ENCODE measurements at regions not wholly inside any gene's neighbourhood (a gene's known extent, or its start where the extent isn't known, plus 50 kb on each side); places are given as distances from the start of the nearest gene placed in this dataset.

DNA sequence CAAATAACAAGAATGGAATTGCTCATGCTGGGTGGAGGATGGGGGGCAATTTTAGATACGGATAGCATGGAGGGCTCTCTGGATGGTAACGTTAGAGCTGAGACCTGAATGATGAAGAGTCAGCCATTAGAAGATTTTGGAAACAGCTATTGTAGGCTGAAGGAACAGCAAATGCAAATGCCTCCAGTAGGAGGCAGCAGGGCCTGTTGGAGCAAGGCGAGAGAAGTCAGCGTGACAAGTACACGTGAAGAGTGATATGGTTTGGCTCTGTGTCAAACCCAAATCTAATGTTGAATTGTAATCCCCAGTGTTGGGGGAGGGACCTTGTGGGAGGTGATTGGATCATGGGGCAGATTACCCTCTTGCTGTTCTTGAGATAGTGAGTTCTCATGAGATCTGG lies 59.3 kb upstream of the SOD3 start:
- Histone ChIP-seq H4K91ac (ENCODE audit: insufficient read depth, low read depth, low read length) (no peak overlapping the region), H2BK15ac (ENCODE audit: low read depth, low read length) (no peak overlapping the region), H2AK5ac (ENCODE audit: low read depth, low read length) (no peak overlapping the region), H3K4me2 (ENCODE audit: low read depth, low read length) (no peak overlapping the region), H3K18ac (ENCODE audit: low read depth, low read length) (no peak overlapping the region), H2AFZ (replicated peaks; ENCODE audit: low read length, poor library complexity) (no peak overlapping the region), H3K23ac (ENCODE audit: low read depth, low read length) (no peak overlapping the region), H3K27ac (ENCODE audit: insufficient read depth, low read length) (no peak overlapping the region), H2AK9ac (replicated peaks; ENCODE audit: low read depth, low read length, poor library complexity) (no peak overlapping the region), H3K56ac (ENCODE audit: extremely low read depth, insufficient read depth, low read length) (no peak overlapping the region), H3K79me1 (ENCODE audit: low read depth in 1 of 2, low read length in 2 of 2) (no peaks in the 10 kb centered on the region), H3K27me3 (ENCODE audit: control insufficient read depth, insufficient read depth, low read length) (0 out of 2 replicates have a peak, but pooled peaks cover 2% of the 10 kb centered on the region), H3K4ac (ENCODE audit: low read depth, low read length) (no peak overlapping the region), H4K5ac (ENCODE audit: low read depth, low read length) (no peak overlapping the region), H3K14ac (replicated peaks; ENCODE audit: low read depth, low read length) (no peak overlapping the region), H4K8ac (ENCODE audit: low read depth in 2 of 2, low read length in 2 of 2) (no peak overlapping the region), H3K4me3 (ENCODE audit: insufficient read depth, low read depth, low read length) (no peak overlapping the region), H2BK120ac (ENCODE audit: low read depth, low read length) (no peak overlapping the region), H3K4me1 (ENCODE audit: control insufficient read depth, insufficient read depth, low read length) (peaks cover 2% of the 10 kb centered on the region; the same call in 1 of the 2 replicates), H2BK5ac (ENCODE audit: low read depth, low read length, poor library complexity, severe bottlenecking) (no peak overlapping the region), H3K9me1 (ENCODE audit: insufficient read depth, low read length) (no peaks in the 10 kb centered on the region), H3K9me3 (ENCODE audit: control insufficient read depth, insufficient read depth, low read length) (peaks cover 9% of the 10 kb centered on the region), H2BK20ac (ENCODE audit: low read depth, low read length) (no peak overlapping the region), H3K9ac (ENCODE audit: low read depth, low read length) (no peak overlapping the region), H4K20me1 (ENCODE audit: insufficient read depth, low read length) (no peaks in the 10 kb centered on the region), H3K36me3 (ENCODE audit: control insufficient read depth, insufficient read depth, low read length) (no peaks in the 10 kb centered on the region)
- in situ Hi-C loops (cut with MboI; ENCODE audit: low sequenced_read_pairs) (no loop called here), intact Hi-C loops (cut with micrococcal nuclease) (loop anchor here (10.0 kb wide), 1 partner anchor 249 kb away; no protein-coding TSS in a partner anchor), dilution Hi-C loops (cut with HindIII; ENCODE audit: low sequenced_read_pairs, unreplicated experiment) (no loop called here)
- DNase-seq (peak; percentile 20), ATAC-seq (ENCODE audit: low read depth) (no peak)
- POLR2A ChIA-PET (ENCODE audit: unreplicated experiment) = no interaction called here
- no TSS peak for BruUV-seq (replicated peaks)
- no peak for TF ChIP-seq RCOR1 (IDR thresholded peaks at IDR 0.05; ENCODE audit: insufficient replicate concordance, low read length)
- peak; percentile 58 for TF ChIP-seq RAD21 (IDR thresholded peaks at IDR 0.05; ENCODE audit: low read length)
- no peak for TF ChIP-seq MXI1 (IDR thresholded peaks at IDR 0.05; ENCODE audit: borderline replicate concordance, low read depth, low read length)
- no peak for TF ChIP-seq CHD1 (IDR thresholded peaks at IDR 0.05; ENCODE audit: low read depth, low read length)
- no peak for TF ChIP-seq RFX5 (IDR thresholded peaks at IDR 0.05; ENCODE audit: low read depth, low read length)
- TF ChIP-seq MAZ (IDR thresholded peaks at IDR 0.05; ENCODE audit: borderline replicate concordance, low read depth, low read length) = no peak
- TF ChIP-seq SMC3 (IDR thresholded peaks at IDR 0.05; ENCODE audit: low read depth, low read length) = peak; percentile 30; the same call in 1 of the 2 replicates
- peak; percentile 45 for TF ChIP-seq CTCF (conservative IDR thresholded peaks at IDR 0.05; ENCODE audit: low read depth, low read length)
- CTCF ChIA-PET = interaction anchor here (0.5 kb wide), 1 partner anchor 67 kb away, joined by 3 read pairs; no protein-coding TSS in a partner anchor
- WGBS, 2 experiments (ENCODE audit: extremely low coverage in 2 of 2, insufficient read length in 1 of 2) = 53% methylated on average over 2 of the region's 5 CpGs; no CpG with 5 or more reads in 1 of the 2 experiments

All from IMR-90 (cell line).